ENCODE measurements at regions not wholly inside any gene's neighbourhood (a gene's known extent, or its start where the extent isn't known, plus 50 kb on each side); places are given as distances from the start of the nearest gene placed in this dataset.

- TF ChIP-seq CTCF (IDR thresholded peaks at IDR 0.05; ENCODE audit: low read depth, low read length), result no peak
- DNase-seq (ENCODE audit: extremely low read depth, low read depth), result no peak
These were observed 85.5 kb downstream of the ADCYAP1 start for GRCh38 chr18:990197-990596.

GRCh38 chr18:991441-991840 is 86.8 kb downstream of the ADCYAP1 start:
- TF ChIP-seq CTCF (IDR thresholded peaks at IDR 0.05; ENCODE audit: low read depth, low read length), result no peak

GRCh38 chr18:993560-993959 is 88.9 kb downstream of the ADCYAP1 start:
- no peak for TF ChIP-seq CTCF (IDR thresholded peaks at IDR 0.05; ENCODE audit: low read depth, low read length)
- DNase-seq (ENCODE audit: extremely low read depth, low read depth), result no peak

More at GRCh38 chr18:991441-991840, 86.8 kb downstream of the ADCYAP1 start:
- no peak for DNase-seq (ENCODE audit: extremely low read depth, low read depth)

- no peak for TF ChIP-seq CTCF (IDR thresholded peaks at IDR 0.05; ENCODE audit: low read depth, low read length)
- no peak for DNase-seq (ENCODE audit: extremely low read depth, low read depth)
These were observed 91.0 kb downstream of the ADCYAP1 start for GRCh38 chr18:995629-996028.

GRCh38 chr18:997499-997898 is 92.8 kb downstream of the ADCYAP1 start:
- no peak for TF ChIP-seq CTCF (IDR thresholded peaks at IDR 0.05; ENCODE audit: low read depth, low read length)
- DNase-seq (ENCODE audit: extremely low read depth, low read depth), result no peak

GRCh38 chr18:998936-999335 is 94.3 kb downstream of the ADCYAP1 start:
- no peak for DNase-seq (ENCODE audit: extremely low read depth, low read depth)
- TF ChIP-seq CTCF (IDR thresholded peaks at IDR 0.05; ENCODE audit: low read depth, low read length), result no peak

- no peak for TF ChIP-seq CTCF (IDR thresholded peaks at IDR 0.05; ENCODE audit: low read depth, low read length)
- no peak for DNase-seq (ENCODE audit: extremely low read depth, low read depth)
These were observed 98.0 kb downstream of the ADCYAP1 start for GRCh38 chr18:1002653-1003178.

All from AG09319 (cell line).